Bone marrow (tissue), 2 donors: ENCODE measurements at regions not wholly inside any gene's neighbourhood (a gene's known extent, or its start where the extent isn't known, plus 50 kb on each side); places are given as distances from the start of the nearest gene placed in this dataset.
"Not testable (repeated sequence)": the region's sequence is repeated elsewhere in the genome, so short reads cannot be mapped to it uniquely, and the experiment has no call there.

ENCODE experiments used
- DNase-seq, 2 donors: peaks; one replicate each; lab custom pipeline; 2025; lab: John Stamatoyannopoulos, UW

GRCh38 chr14:36411951-36412350 is 91.5 kb upstream of the MBIP start:
- not testable (repeated sequence) for DNase-seq

GRCh38 chr14:36408388-36408787 is 88.0 kb upstream of the MBIP start:
- no peak for DNase-seq

GRCh38 chr14:36405589-36406274 is 85.3 kb upstream of the MBIP start:
- no peak for DNase-seq

GRCh38 chr14:36402867-36403266 is 82.4 kb upstream of the MBIP start:
- DNase-seq, result no peak

- DNase-seq, result no peak
These were observed 78.2 kb upstream of the MBIP start for GRCh38 chr14:36398463-36399291.

- no peak for DNase-seq
These were observed 76.9 kb upstream of the MBIP start for GRCh38 chr14:36397357-36397756.

- no peak for DNase-seq
These were observed 76.4 kb upstream of the MBIP start for GRCh38 chr14:36396798-36397197.

GRCh38 chr14:36394593-36394992 is 74.2 kb upstream of the MBIP start:
- DNase-seq, result no peak

- DNase-seq, result no peak
These were observed 70.3 kb upstream of the MBIP start for GRCh38 chr14:36390718-36391117.

- no peak for DNase-seq
These were observed 63.5 kb upstream of the MBIP start for GRCh38 chr14:36383767-36384431.

- peak; percentile 15 to 30 for DNase-seq
These were observed 53.7 kb upstream of the MBIP start for GRCh38 chr14:36373982-36374673.
